ENCODE measurements at regions not wholly inside any gene's neighbourhood (a gene's known extent, or its start where the extent isn't known, plus 50 kb on each side); places are given as distances from the start of the nearest gene placed in this dataset.
"Not testable (repeated sequence)": the region's sequence is repeated elsewhere in the genome, so short reads cannot be mapped to it uniquely, and the experiment has no call there.

DNA sequence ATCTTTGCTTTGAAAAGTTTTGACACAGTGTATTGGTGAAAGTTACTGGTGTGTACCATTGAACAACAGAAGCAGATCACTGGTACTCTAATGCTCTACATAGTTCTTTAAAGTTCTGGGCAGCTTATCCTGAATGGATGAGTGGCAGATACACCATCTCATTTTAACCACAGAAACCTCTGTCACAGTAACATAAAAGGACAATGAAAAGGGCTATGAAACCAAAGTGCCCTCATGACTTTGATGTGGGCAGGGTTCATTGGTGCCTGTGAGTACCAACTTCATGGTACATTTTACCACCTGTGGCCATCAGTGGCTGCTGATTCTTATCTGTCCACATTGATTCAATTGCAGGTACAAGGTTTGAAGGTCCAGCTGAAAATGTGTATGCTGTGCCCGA lies 285.7 kb upstream of the PREP start:
- Histone ChIP-seq H3K27ac (ENCODE audit: low read depth, low read length) (no peak overlapping the region), H3K4me2 (ENCODE audit: low read length) (no peak overlapping the region), H3F3A (ENCODE audit: control insufficient read depth, insufficient read depth) (no peaks in the 10 kb centered on the region), H3K36me3 (ENCODE audit: control insufficient read depth, low read length) (no peaks in the 10 kb centered on the region), H3K9me3 (ENCODE audit: control insufficient read depth, insufficient read depth, low read length) (no peaks in the 10 kb centered on the region), H3K4me3 (ENCODE audit: low read length) (no peak overlapping the region), H3K27me3 (ENCODE audit: control insufficient read depth, low read length) (no peaks in the 10 kb centered on the region), H3K9me2 (replicated peaks; ENCODE audit: control insufficient read depth, low read length) (no peaks in the 10 kb centered on the region), H4K20me1 (ENCODE audit: control insufficient read depth, insufficient read depth, low read depth, low read length) (no peaks in the 10 kb centered on the region), H3K79me2 (ENCODE audit: control insufficient read depth, low read length) (no peaks in the 10 kb centered on the region), H3K4me1 (ENCODE audit: control insufficient read depth, low read length) (no peaks in the 10 kb centered on the region)
- TF ChIP-seq EZH2phosphoT487 (IDR thresholded peaks at IDR 0.05; ENCODE audit: borderline replicate concordance, low read length): no peak
- TF ChIP-seq, protein P1, sequence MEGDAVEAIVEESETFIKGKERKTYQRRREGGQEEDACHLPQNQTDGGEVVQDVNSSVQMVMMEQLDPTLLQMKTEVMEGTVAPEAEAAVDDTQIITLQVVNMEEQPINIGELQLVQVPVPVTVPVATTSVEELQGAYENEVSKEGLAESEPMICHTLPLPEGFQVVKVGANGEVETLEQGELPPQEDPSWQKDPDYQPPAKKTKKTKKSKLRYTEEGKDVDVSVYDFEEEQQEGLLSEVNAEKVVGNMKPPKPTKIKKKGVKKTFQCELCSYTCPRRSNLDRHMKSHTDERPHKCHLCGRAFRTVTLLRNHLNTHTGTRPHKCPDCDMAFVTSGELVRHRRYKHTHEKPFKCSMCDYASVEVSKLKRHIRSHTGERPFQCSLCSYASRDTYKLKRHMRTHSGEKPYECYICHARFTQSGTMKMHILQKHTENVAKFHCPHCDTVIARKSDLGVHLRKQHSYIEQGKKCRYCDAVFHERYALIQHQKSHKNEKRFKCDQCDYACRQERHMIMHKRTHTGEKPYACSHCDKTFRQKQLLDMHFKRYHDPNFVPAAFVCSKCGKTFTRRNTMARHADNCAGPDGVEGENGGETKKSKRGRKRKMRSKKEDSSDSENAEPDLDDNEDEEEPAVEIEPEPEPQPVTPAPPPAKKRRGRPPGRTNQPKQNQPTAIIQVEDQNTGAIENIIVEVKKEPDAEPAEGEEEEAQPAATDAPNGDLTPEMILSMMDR (IDR thresholded peaks at IDR 0.05; ENCODE audit: low read depth, low read length, poor library complexity, severe bottlenecking): no peak

DNA sequence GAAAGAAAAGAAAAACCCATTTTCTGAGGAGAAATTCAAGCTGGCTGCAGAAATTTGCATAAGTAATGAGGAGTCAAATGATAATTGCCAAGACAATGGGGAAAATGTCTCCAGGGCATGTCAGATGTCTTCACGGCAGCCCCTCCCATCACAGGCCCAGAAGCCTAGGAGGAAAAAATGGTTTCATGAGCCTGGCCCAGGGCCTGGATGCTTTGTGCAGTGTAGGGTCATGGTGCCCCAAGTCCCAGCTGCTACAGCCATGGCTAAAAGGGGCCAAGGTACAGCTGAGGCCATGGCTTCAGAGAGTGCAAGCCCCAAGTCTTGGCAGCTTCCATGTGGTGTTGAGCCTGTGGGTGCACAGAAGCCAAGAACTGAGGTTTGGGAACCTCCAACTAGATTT lies 283.9 kb upstream of the PREP start:
- H4K20me1 ChIP-seq (ENCODE audit: control insufficient read depth, insufficient read depth, low read depth, low read length); H3K4me1 ChIP-seq (ENCODE audit: control insufficient read depth, low read length); H3K4me2 ChIP-seq (ENCODE audit: low read length); H3K9me3 ChIP-seq (ENCODE audit: control insufficient read depth, insufficient read depth, low read length); H3K27me3 ChIP-seq (ENCODE audit: control insufficient read depth, low read length); H3K9me2 ChIP-seq (replicated peaks; ENCODE audit: control insufficient read depth, low read length); H3K4me3 ChIP-seq (ENCODE audit: low read length); H3F3A ChIP-seq (ENCODE audit: control insufficient read depth, insufficient read depth); H3K27ac ChIP-seq (ENCODE audit: low read depth, low read length); H3K36me3 ChIP-seq (ENCODE audit: control insufficient read depth, low read length); H3K79me2 ChIP-seq (ENCODE audit: control insufficient read depth, low read length): not testable (repeated sequence)

DNA sequence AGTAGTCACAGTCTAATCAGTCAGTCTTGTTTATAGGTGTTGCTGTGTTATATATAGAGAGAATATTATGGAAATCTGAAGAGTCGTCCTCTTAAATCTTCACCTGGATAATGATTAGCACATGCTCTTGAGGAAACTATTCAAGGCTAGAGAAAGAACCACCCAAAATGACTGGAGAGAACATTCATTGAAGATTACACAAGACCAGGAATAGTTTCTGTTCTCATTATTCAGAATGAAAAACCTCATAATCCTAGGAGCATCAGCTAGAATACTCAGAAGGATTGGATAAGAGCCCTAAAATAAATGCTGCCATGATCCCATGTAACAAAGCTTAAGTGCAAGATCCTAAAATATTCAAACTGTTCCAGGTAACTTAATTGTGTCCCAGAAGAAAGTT lies 278.2 kb upstream of the PREP start:
- H3K79me2 ChIP-seq (ENCODE audit: control insufficient read depth, low read length): no peaks in the 10 kb centered on the region
- no peaks in the 10 kb centered on the region for H3K9me2 ChIP-seq (replicated peaks; ENCODE audit: control insufficient read depth, low read length)
- no peaks in the 10 kb centered on the region for H3K36me3 ChIP-seq (ENCODE audit: control insufficient read depth, low read length)
- no peak overlapping the region for H3K27ac ChIP-seq (ENCODE audit: low read depth, low read length)
- H3K4me3 ChIP-seq (ENCODE audit: low read length): no peak overlapping the region
- H3F3A ChIP-seq (ENCODE audit: control insufficient read depth, insufficient read depth): no peaks in the 10 kb centered on the region
- no peaks in the 10 kb centered on the region for H3K27me3 ChIP-seq (ENCODE audit: control insufficient read depth, low read length)
- TF ChIP-seq, protein P1 (IDR thresholded peaks at IDR 0.05; ENCODE audit: low read depth, low read length, poor library complexity, severe bottlenecking): no peak
- TF ChIP-seq EZH2phosphoT487 (IDR thresholded peaks at IDR 0.05; ENCODE audit: borderline replicate concordance, low read length): no peak
- no peaks in the 10 kb centered on the region for H3K4me1 ChIP-seq (ENCODE audit: control insufficient read depth, low read length)
- no peak overlapping the region for H3K4me2 ChIP-seq (ENCODE audit: low read length)
- no peaks in the 10 kb centered on the region for H4K20me1 ChIP-seq (ENCODE audit: control insufficient read depth, insufficient read depth, low read depth, low read length)
- H3K9me3 ChIP-seq (ENCODE audit: control insufficient read depth, insufficient read depth, low read length): no peaks in the 10 kb centered on the region

DNA sequence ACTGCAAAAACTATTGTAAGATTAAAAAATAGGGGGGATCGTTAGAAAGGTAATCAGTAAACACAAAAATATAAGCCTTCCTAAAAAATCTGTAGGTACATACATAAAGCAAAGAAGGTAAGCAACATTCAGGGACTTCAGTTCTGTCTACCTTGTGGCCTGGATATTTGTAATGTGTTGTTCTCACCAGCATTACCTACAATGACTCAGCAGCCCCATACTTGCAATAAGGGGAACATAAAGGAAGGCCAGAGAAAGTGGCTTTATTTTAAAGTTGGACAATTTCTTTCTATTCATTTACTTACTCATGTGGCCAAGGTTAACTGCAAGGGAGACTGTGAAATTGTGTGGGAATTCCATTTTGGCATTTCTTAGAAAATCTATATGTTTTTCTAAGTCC lies 277.2 kb upstream of the PREP start:
- Histone ChIP-seq H3K9me3 (ENCODE audit: control insufficient read depth, insufficient read depth, low read length) (no peaks in the 10 kb centered on the region), H3K4me2 (ENCODE audit: low read length) (no peak overlapping the region), H3K27me3 (ENCODE audit: control insufficient read depth, low read length) (no peaks in the 10 kb centered on the region), H3K36me3 (ENCODE audit: control insufficient read depth, low read length) (no peaks in the 10 kb centered on the region), H3K4me1 (ENCODE audit: control insufficient read depth, low read length) (no peaks in the 10 kb centered on the region), H3K4me3 (ENCODE audit: low read length) (no peak overlapping the region), H4K20me1 (ENCODE audit: control insufficient read depth, insufficient read depth, low read depth, low read length) (no peaks in the 10 kb centered on the region), H3K27ac (ENCODE audit: low read depth, low read length) (no peak overlapping the region), H3K9me2 (replicated peaks; ENCODE audit: control insufficient read depth, low read length) (no peaks in the 10 kb centered on the region), H3F3A (ENCODE audit: control insufficient read depth, insufficient read depth) (no peaks in the 10 kb centered on the region), H3K79me2 (ENCODE audit: control insufficient read depth, low read length) (no peaks in the 10 kb centered on the region)
- TF ChIP-seq EZH2phosphoT487 (IDR thresholded peaks at IDR 0.05; ENCODE audit: borderline replicate concordance, low read length): no peak
- TF ChIP-seq, protein P1 (IDR thresholded peaks at IDR 0.05; ENCODE audit: low read depth, low read length, poor library complexity, severe bottlenecking): no peak

All from DOHH2 (cell line).